HK-2 (cell line): ENCODE measurements at regions not wholly inside any gene's neighbourhood (a gene's known extent, or its start where the extent isn't known, plus 50 kb on each side); places are given as distances from the start of the nearest gene placed in this dataset.

Source experiments
- DNase-seq: peaks from one replicate; pipeline ENCODE4 v3.0.0-alpha.2; 2018; ENCODE audit not compliant: unreplicated experiment

DNA sequence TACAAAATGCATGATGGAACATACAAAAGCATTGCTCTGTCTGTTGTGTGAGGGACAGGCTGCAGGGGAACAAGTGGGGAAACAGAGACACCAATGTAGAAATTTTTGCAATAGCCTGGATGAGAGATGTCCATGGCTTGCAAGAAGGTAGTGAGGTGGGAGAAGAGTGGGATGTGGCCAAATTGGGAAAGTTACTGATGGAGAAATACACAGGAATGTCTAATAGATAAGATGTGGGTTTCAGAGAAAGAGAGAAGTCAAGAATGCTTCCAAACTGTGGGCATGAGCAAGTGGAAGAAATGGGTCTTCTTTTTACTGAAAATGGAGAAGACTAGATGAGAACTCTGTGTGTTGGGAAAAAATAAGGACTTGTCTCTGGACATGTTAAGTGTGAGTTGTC is 592.7 kb downstream of the TNS3 start:
- DNase-seq = no peak

DNA sequence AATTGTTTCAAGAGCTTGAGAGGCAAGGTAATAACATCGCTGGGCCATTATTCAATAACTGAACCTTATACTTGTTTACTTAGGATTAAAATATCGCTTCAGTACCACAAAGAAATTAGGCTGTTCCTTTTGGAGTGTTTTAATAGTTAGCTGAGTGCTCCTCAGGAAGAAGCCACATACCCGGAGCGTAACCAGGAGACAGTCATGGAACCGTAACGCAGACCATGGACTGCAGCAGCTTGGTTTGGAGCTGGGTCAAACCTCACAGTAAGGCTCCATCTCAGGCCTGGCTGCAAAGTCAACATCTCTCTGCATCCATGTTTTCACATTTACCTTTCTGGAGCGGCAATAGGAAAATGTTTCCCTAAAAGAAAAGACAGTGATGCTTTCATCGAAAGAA is 599.0 kb downstream of the TNS3 start:
- DNase-seq = no peak

DNA sequence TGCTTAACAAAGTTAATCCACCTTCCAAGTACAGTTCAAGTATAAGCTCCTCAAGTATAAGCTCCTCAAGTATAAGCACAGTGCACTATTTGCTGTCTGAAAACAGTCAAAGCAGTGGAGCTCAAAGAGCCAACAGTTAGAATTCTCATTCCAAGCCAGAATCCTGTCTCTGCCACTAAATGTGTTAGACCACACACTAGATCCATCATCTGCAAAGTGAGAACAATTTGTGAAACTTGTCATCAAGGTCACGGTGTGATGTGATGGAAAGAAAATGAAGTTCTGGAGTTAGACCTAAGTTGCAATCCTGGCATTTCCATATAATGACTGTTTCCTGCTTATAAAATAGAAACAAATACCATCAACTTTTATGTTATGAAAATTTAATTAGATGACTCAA is 602.5 kb downstream of the TNS3 start:
- no peak for DNase-seq

DNA sequence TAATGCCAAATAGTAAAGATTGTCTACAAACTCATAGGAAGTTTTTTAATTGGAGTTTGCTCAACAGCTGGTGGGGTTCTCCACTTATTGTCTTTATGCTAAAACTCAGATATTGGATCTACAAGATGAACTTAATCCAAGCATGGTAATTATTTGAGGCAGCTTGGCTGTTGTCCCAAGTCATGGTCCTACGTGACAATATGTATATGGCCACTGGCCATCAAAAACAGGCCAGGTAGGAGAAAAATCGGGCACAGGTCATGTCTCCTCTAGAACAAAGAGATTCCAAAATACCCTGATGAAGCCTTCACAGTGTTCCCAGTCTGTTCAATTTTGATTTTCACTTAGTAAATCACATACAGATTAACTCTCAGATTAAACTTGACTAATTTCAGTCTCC is 606.4 kb downstream of the TNS3 start:
- no peak for DNase-seq

DNA sequence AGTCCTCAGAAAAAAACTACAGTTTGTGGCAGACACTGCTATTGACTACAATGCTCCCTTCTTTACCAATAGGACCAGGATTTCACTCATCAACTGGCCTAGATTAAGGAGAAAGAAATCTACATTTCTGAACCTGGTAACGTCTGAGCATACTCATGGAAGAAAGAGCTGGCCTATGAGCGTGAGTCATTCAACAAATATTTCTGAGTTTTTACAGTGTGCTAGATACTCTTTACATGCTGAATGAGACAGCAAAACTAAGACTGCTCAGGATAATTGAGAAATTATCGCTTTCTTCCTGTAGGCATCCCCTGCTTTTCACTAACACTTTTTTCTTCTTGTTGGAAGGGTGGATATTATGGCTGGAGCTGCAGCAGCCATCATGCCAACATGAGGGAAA is 609.7 kb downstream of the TNS3 start:
- peak; percentile 6 for DNase-seq

DNA sequence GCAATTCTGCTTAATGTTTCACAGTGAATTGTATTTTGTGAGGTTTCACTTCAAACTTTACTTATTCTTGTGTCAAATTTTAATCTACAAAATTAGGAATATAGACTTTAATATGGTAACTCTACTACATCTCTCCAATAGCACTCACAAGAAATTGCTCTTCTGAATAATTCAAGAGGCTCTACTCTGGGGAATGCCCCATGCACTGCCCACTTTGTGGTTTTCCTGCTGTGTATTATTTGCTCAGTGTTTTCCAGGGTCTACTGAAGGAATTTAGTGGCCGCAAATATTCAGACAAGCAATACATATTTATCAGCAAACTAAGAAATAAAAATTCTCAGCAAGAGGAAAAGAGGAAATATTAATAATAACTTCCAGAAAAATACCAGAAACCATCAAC is 611.4 kb downstream of the TNS3 start:
- DNase-seq = no peak

DNA sequence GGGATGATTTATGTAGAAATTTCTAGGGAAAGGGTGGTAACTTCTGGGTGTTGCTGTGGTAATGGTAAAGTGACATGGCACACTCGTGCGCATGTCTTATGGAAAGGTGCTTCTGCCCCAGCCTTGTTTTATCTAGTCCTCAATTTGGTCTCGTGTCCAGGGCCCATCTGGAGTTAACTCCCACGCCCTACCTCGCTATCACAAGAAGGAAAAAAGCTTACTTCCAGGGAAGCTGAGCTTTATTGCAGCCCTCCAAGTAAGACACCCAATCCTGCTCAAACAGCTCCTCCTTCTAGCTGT is 611.8 kb downstream of the TNS3 start:
- DNase-seq = no peak

DNA sequence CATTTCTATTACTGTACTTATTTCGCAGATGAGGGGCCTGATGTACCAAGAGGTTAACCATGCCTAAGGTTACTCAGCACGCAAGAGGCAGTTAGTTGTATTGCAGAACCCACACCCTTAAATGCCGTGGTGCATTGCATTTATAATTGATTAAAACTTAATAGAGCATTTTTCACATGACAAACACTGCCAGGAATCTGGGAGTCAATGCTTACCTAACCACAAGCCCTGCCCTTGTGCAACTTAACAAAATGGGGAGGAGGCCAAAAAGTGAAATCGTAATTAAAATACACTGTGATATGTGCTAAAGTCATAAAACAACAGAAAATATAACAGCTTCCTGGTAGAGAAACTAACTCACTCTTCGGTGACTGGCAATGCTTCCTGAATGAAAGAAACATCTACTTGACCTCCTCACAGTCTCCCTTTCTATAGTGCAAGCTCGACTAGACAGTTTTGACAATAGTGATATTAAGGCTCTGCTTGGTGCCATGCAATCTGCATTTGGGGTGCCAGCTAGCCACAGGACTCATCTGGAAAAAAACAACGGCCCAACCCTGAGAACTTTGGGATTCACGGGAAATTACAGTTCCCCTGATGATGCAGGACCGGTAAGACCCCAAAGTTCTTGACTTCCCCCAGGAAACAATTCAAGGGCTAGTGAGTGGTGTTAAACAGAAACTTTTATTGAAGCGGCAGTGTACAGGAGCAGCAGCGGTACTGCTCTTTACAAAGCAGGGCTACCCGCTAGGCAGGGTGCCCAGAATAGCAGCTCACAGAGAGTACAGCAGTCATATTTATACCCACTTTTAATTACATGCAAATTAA is 612.4 kb downstream of the TNS3 start:
- peak; percentile 10 for DNase-seq

DNA sequence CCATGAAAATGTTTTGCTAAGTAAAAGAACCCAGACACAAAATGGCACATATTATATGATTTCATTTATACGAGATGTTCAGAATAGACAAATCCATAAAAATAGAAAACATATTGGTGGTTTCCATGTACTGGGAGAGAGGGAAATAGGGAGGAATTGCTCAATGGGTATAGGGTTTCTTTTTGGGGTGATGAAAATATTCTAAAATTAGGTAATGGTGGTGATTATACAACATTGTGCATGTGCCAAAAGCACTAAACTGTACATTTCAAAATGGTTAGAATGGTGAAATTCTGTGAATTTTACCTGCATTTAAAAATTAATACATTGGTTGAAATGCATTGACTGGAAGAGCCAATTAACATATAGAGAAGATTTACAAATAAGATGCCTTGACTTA is 613.9 kb downstream of the TNS3 start:
- DNase-seq = no peak

DNA sequence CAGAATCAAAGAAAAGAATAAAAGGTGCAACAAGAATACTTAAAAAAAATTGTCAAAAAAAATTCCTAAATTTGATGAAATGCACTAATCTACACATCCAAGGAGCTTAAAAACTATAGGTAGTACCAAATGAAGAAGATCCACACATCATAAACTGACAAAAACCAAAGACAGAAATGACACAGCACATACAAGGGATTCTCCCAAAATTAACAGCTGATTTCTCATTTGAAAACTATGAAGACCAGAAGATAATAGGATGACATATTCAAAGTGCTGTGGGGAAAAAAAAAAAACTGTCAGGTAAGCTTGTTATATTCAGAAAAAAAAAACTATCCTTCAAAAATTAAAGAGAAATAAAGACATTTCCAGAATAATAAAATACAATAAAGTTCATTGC is 618.2 kb downstream of the TNS3 start:
- no peak for DNase-seq

DNA sequence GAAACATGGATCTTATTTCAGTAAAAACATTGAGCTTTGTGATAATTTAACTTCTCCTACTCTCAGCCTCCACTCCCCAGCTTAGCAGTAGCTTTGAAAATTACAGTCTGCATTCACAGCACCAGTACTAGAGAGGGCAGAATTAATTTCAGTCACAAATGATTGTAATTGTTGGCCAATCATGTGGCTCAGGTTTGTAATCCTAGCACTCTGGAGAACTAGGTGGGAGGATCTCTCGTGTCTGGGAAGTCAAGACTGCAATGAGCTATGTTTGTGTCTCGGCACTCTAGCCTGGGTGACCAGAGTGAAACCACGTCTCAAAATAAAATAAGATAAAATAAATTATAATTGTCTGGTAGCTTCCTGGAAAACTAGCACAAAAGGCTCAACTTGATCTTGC is 620.9 kb downstream of the TNS3 start:
- DNase-seq = no peak

DNA sequence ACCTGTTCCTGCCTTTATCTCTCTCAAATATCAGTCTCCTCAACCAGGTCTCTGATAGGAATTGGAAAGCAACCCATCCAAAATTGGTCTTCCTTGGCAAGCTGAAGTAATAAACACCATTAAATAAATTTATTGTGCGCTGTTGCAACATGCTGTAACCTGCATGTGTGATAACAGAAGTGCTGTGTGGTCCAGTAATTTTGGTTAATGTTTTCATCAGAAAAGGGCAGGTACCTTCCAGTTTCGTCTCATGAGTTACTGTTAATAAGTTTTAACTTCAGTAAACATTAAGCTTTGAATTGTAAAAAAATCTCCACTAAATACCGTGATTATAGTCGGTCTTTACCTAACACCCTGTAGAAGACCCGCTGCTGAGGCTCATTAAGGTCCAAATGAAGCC is 624.7 kb downstream of the TNS3 start:
- DNase-seq = no peak

DNA sequence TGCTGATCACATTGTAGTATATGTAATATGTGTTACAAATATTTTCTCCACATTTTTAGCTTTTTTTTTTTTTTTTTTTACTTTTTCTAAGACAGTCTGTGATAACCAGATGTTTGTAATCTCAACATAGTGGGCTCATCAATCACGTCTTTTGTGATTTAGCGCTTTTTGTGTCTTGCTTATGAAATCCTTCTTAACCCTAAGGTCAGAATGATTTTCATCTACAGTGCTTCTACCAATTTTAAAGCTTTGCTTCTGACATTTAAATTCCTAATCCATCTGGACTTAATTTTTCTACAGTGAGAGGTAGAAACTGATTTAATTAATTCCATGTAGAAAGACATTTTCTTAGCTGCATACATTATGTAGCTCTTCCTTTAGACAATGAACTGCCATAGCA is 626.4 kb downstream of the TNS3 start:
- DNase-seq = no peak

DNA sequence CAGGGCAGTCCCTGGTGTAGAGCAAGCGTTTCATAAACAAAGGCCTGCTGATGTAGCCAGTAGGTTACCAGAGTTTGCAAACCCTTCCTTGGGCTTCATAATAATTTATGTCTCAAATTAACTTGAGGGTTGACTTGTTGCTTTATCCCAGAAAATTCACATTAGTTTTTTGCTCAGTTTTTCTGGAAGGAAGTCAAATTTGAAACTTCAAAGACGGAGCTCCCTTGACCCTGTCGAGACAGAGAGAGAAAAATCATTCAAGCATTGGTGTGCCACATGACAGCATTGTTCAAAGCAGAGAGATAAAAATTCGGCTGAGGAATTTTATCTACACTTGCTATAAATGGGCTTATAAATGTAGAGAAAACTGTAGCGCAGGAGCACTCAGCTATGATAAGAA is 627.7 kb downstream of the TNS3 start:
- DNase-seq = no peak

DNA sequence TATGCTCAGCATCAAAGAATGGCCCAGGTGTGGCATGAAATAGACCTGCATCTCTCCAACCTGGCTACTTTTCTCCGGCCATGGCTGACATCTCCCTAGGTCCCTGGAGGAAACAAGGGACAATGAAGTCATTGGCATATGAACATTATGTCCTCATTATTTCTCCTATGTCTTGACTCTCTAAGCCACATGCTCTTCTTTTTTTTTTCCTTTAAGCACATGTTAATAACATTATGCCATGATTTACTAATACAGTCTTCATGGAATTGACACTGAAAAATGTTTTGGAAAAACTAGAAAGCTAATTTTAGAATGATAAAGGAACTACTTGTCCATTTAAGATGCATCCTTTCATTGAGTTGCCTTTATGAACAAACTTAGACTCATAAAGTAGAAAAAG is 628.9 kb downstream of the TNS3 start:
- no peak for DNase-seq

DNA sequence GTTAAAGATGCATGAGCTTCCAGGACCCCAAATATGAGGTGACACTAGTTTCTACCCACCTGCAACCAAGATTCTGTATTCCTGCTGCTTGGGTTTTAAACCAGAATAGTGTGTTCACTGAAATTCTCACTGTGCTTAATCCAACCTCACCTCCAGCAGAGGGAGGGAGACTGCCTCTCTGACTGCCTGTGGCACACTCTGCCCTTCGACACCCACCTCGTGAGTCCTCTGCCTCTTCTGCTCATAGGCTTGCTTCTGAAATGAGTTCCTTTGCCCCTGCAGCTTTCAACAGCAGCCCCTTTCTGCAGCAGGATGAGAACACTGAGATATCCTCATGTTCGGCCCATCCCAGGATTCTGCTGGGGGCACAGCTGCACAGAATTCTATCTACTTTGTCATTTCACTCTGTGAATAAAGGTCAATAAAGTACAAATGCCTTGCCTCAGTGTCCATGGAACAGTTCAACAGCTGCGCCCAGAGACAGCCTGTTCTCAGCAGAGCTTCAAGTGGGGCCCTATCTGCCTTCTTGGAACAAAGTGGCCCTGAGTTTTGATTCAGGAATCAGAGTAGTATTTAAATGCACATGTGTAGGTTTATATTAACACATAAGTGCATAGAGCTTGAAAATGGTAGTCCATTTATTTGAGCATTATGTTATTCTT is 632.5 kb downstream of the TNS3 start:
- DNase-seq = no peak

DNA sequence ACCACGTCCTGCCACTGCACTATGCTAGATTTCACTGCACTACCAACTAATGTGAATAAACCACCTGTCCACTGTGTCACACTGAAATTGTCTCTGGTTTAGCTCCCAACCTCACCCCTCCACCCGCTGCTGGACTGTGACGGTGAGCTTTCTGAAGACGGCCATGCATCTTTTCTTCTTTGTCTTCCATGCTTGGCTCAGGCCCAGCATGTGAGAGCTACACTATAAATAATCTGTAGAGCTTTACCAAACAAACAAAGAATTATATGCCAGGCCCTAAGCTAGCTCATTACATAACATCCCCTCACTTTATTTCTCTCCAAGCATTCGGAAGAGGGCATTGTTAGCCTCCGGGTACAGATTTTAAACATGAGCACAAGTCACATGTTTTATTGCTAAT is 633.2 kb downstream of the TNS3 start:
- no peak for DNase-seq

DNA sequence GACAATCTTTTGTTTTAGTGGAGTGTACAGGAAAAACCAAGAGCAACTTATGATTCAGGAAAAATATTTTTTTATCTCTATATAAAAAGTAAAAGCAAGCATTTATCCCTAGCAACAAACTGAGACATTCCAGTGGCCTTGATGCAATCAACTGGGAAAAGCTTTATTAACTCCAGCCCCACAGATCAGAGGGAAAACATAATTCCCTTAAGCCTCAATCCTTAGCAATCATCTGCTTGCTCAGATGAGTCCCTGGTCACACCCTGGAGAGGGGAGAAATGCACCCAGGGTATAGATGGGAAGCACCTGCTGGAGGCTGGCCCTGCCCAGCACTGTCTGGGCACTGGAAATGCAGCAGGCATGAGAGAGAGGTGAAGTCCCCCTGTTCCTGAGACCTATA is 636.6 kb downstream of the TNS3 start:
- DNase-seq = no peak

DNA sequence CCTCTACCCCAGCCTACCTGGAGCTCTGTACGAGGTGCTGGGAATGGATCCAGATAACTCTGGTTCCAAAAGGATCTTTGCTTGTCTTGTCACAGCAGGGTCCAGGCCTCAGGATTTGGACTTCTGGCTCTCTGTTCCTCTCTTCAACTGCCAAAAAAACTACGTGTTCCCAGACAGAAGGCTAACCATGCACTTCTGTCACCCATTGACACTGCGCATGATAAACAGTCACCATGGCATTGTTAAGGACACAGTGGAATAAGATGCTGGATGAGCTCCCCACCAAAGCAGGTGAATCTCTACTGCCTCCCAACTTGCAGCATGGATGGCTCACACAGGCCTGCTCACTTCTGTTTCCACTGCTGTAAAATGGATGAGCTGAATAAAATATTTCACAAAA is 637.9 kb downstream of the TNS3 start:
- no peak for DNase-seq

DNA sequence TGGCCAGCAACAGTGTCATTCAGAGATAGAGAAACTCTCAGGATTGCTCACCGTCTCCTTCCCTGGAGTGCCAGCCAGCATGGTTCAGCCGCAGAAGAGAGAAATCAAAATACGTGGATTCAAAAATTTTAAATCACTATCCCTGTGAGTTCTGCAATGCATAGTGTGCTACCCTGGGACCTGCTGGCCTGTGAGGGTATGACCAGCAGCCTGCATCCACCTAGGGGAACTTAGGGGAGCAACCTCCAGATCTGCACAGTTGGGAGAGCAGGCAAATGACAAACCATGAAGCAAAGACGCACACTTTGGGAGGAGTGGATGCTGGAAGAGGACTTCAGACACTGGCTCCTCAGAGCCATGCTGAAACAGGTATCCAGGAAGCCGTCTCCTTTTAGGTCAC is 639.3 kb downstream of the TNS3 start:
- DNase-seq = no peak

DNA sequence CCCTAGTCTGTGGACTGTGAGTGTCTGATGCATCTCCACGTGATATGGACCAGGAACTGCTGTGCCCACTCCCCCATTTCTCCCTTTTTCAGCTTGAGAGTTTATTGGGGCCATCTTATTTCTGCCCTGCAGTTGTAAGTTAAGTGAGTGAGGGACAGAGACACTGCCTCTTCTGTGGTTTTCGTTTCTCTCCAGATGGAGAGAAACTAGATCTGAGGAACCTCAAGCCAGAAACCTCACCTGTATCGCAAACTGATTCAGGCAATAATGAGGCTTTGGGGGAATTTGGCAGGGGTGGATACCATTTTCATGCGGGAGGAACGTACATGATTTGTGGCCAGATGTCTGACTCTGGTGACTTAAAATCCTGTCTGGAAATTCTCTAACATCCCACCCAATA is 641.7 kb downstream of the TNS3 start:
- no peak for DNase-seq

DNA sequence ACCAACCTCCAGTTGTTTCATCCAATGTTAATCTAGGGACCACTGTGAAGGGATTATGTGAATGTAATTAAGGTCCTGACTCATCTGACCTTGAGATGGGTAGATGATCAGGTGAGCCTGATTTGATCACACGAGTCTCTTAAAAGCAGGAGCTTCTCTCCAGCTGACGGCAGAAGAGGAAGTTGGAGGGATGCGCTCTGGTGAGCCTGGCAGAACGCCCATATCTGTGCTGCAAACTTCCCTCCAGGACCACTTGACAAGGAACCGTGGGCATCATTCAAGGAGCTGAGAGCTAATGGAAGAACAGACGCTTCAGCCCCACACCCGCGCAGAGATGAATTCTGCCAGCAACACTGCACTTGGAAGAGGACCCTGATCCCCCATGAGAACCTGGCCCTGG is 642.4 kb downstream of the TNS3 start:
- DNase-seq = no peak

DNA sequence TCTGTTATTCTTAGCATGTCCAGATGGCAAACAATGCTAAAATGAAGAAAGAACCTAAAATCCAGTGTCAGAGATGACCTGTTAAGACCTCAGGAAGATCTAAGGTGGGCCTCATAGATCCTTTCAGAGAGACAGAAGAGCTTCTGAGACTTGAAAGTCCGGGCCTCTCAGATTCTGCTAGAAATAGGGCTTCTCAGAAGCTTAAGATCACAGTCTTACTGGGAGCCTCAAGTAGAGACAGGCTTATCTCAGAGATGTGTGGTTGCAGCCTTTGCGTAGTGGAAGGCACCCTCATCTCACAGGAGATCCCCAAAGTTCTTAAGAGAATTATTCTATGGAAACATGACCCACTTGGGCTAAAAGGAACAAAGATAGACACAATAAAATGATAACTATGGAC is 642.8 kb downstream of the TNS3 start:
- no peak for DNase-seq

DNA sequence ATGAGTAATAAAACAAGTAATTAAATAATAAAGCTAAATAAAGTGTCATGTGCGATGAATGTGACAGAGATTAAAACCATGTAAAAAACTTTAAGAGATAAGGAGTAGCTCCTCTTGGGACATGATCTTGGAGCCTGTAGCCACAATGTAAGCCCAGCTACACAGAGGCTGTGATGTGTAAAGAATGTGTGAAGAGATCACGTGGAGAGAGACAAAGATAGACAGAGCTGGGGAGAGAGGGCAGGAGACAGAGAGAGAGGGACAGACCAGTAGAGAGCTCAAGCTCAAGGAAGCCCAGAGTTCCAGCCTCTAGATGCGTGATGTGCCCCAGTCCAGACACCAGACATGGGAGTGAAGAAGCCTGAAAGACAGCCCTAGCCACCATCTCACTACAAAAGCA is 644.1 kb downstream of the TNS3 start:
- no peak for DNase-seq
